ENCODE measurements at regions not wholly inside any gene's neighbourhood (a gene's known extent, or its start where the extent isn't known, plus 50 kb on each side); places are given as distances from the start of the nearest gene placed in this dataset.

- Histone ChIP-seq H3K9ac (ENCODE audit: insufficient read depth in 1 of 2, low read depth in 2 of 2, low read length in 2 of 2) (no peak overlapping the region), H3K4me2 (ENCODE audit: insufficient read depth, low read length) (no peak overlapping the region), H3K36me3 (ENCODE audit: control insufficient read depth, insufficient read depth, low read length) (no peaks in the 10 kb centered on the region), H3K27ac (ENCODE audit: extremely low read depth, low read depth, low read length) (no peak overlapping the region), H3K79me2 (ENCODE audit: control insufficient read depth, insufficient read depth, low read length) (no peaks in the 10 kb centered on the region), H2AFZ (ENCODE audit: low read depth, low read length) (no peak overlapping the region), H3K4me1 (replicated peaks in 1 of 2; ENCODE audit: control insufficient read depth in 2 of 2, insufficient read depth in 2 of 2, low read length in 2 of 2) (no peaks in the 10 kb centered on the region), H4K20me1 (replicated peaks; ENCODE audit: control insufficient read depth, insufficient read depth, low read length) (0 out of 2 replicates have a peak, but pooled peaks cover 3% of the 10 kb centered on the region), H3K9me3 (replicated peaks; ENCODE audit: control insufficient read depth, insufficient read depth, low read depth, low read length) (no peaks in the 10 kb centered on the region), H3K27me3 (ENCODE audit: control insufficient read depth in 2 of 2, insufficient read depth in 2 of 2, low read length in 2 of 2) (peaks cover 4 to 6% of the 10 kb centered on the region in 2 experiments; a peak in 2 of 5 replicates), H3K9me1 (ENCODE audit: control insufficient read depth, insufficient read depth, low read length) (no peaks in the 10 kb centered on the region), H3K4me3 (no peak overlapping the region)
- POLR2A ChIA-PET: interaction anchor here (0.7 kb wide), 2 partner anchors 280 to 625 kb away, joined by 3 read pairs; no protein-coding TSS in a partner anchor
- CTCF ChIA-PET (ENCODE audit: low intra/inter-chr PET ratio): no interaction called here
- intact Hi-C loops (cut with micrococcal nuclease) (no loop called here), in situ Hi-C loops (cut with MboI) (no loop called here)
- TF ChIP-seq ZBTB26 (CRISPR knock-in tag; IDR thresholded peaks at IDR 0.05) (no peak), NFIC (IDR thresholded peaks at IDR 0.05) (peak; percentile 92), NFIX (CRISPR knock-in tag; IDR thresholded peaks at IDR 0.05; ENCODE audit: low read depth) (peak; percentile 71), POLR2H (tag; IDR thresholded peaks at IDR 0.05; ENCODE audit: low read depth) (no peak), TCF7 (IDR thresholded peaks at IDR 0.05; ENCODE audit: borderline replicate concordance) (no peak)
- ATAC-seq (no peak), DNase-seq (ENCODE audit: extremely low read depth in 1 of 4, low spot score in 3 of 4) (peak in 2 of 4 experiments; percentile 15 to 18), FAIRE-seq (no peak)
- BruUV-seq (replicated peaks): no TSS peak
- WGBS (ENCODE audit: insufficient coverage, low coverage, missing lambda C conversion rate): 0% methylated on average over 4 of the region's 4 CpGs
These were observed 214.7 kb upstream of the NR4A3 start for GRCh38 chr9:99606957-99607356.
